Adrenal gland (tissue), 9 donors: ENCODE measurements at regions not wholly inside any gene's neighbourhood (a gene's known extent, or its start where the extent isn't known, plus 50 kb on each side); places are given as distances from the start of the nearest gene placed in this dataset.

Experiments
- DNase-seq, 7 donors: peaks; one replicate each; pipeline ENCODE4 v3.0.0-alpha.2; 2019 to 2020
- H3K27ac ChIP-seq, 5 donors: fragments of 200-600 bp; sonication (generic) in 4 of 5; 1 replicate in 3 of 5; 2 replicates in 2 of 5; pipeline versions ENCODE4 v1.5.1 to v1.8.0; 2016 to 2020; ENCODE audit warnings: mild to moderate bottlenecking in 1 of 5
- H3K27me3 ChIP-seq: fragments of 200-600 bp; 2 replicates; pipeline ENCODE4 v1.8.0; 2021
- H3K36me3 ChIP-seq, 2 donors: fragments of 200-600 bp; replicated peaks in 1 of 2; 1 replicate in 1 of 2; 2 replicates in 1 of 2; pipeline versions ENCODE4 v1.5.1 to v1.8.0; 2018 to 2022
- H3K4me1 ChIP-seq, 2 donors: fragments of 200-600 bp; replicated peaks in 1 of 2; 1 replicate in 1 of 2; 2 replicates in 1 of 2; pipeline versions ENCODE4 v1.5.1 to v1.8.0; 2018 to 2021
- H3K4me3 ChIP-seq, 4 donors: fragments of 200-600 bp; sonication (generic) in 3 of 4; one replicate each; pipeline ENCODE4 v1.5.1; 2016 to 2018
- H3K9me3 ChIP-seq, 3 donors: fragments of 200-600 bp; sonication (generic) in 1 of 3; replicated peaks in 1 of 3; 1 replicate in 2 of 3; 2 replicates in 1 of 3; pipeline versions ENCODE4 v1.5.1 to v1.8.0; 2016 to 2021
- CTCF ChIP-seq, 6 experiments: fragments of 450-650 bp in 4 of 6; fragments of 200-600 bp in 2 of 6; sonication (generic) in 1 of 6; IDR thresholded peaks; 1 replicate in 5 of 6; 2 replicates in 1 of 6; pipeline versions ENCODE4 v1.5.1 to v1.8.0; 2016 to 2021; ENCODE audit warnings: antibody characterized with exemption in 6 of 6, mild to moderate bottlenecking in 2 of 6, moderate library complexity in 1 of 6
- POLR2A ChIP-seq, 2 donors: fragments of 450-650 bp; IDR thresholded peaks; one replicate each; pipeline ENCODE4 v1.6.1; 2017; ENCODE audit warnings: antibody characterized with exemption in 2 of 2, mild to moderate bottlenecking in 2 of 2, moderate library complexity in 1 of 2
- WGBS, 4 donors: extraction: QIAGEN DNeasy Blood & Tissue Kit in 2 of 4; methylation state at CpG; one replicate each; pipeline versions ENCODE4 v1.1.5 to v1.1.7; 2013 to 2017; 5-methylcytosine and 5-hydroxymethylcytosine counted together
- intact Hi-C, 2 donors: fragments of 100-400 bp; cut with DNase I; formaldehyde crosslinking; loops; one replicate each; pipeline versions ENCODE4 v1.14.1 to v1.15.0; 2022 to 2023
- donor health status: healthy with polysubstance abuse.
- donor health status: Bipolar disorder and iron deficiency.
- donor health status: DM: yes; HTN: yes; CAD: no.
- donor health status: DM: no; HTN: no; CAD: no.
- donor health status: DM: no; HTN: no; CAD: no.

DNA sequence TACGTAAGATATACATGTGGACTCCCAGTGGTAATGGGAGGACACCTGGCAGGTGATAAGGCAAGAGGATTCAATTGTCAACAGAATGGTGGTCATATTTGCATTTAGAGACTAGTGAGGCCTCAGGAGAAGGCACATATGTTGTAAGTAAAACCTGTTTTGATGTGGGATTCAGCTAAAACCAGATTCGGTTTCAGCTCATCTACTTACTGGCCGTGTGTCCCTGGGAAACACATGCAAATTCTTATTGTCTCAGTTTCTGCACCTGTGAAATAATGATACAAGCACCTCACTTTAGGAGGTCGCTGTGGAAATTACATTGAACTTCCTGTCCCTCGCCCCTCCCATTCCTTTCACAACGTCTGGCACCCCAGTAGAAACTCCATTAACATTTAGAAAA lies 78.9 kb upstream of the FIBIN start:
- TF ChIP-seq CTCF (IDR thresholded peaks at IDR 0.05): no peak
- TF ChIP-seq POLR2A (IDR thresholded peaks at IDR 0.05): no peak
- Histone ChIP-seq H3K27ac (no peak overlapping the region), H3K4me3 (no peak overlapping the region), H3K36me3 (no peaks in the 10 kb centered on the region), H3K9me3 (no peaks in the 10 kb centered on the region), H3K27me3 (no peaks in the 10 kb centered on the region), H3K4me1 (peaks cover 0 to 6% of the 10 kb centered on the region in 2 donors)
- WGBS, 4 donors: 74 to 82% (median 79%) methylated on average over 6 of the region's 6 CpGs
- DNase-seq: no peak
- intact Hi-C loops: no loop called here

GRCh38 chr11:26916805-26917204 lies 77.1 kb upstream of the FIBIN start:
- 73 to 94% (median 88%) methylated on average over 4 to 6 of the region's 6 CpGs for WGBS, 4 donors
- TF ChIP-seq CTCF (IDR thresholded peaks at IDR 0.05) (no peak), POLR2A (IDR thresholded peaks at IDR 0.05) (no peak)
- intact Hi-C loops: no loop called here
- Histone ChIP-seq H3K36me3 (no peaks in the 10 kb centered on the region), H3K4me3 (no peak overlapping the region), H3K4me1 (peaks cover 0 to 6% of the 10 kb centered on the region in 2 donors), H3K9me3 (no peaks in the 10 kb centered on the region), H3K27me3 (no peaks in the 10 kb centered on the region), H3K27ac (no peak overlapping the region)
- no peak for DNase-seq

DNA sequence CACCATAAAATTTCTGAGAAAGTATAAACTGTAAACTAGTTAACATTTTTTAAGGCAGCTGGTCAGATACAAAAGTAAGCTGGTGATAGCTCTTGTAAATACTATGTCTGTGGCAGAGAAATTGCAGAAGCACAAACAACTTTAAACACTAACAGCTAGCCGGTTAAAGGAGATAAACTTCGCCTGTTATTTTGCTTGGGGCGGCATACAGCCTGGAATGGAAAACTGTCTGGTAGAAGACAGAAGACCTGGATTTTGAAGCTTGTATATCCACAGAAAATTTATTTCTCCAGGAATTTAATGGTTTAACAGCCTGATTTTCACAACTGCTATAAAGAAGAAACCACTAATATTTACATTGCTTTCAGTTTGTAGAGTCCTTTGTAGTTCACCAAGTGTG lies 65.3 kb upstream of the FIBIN start:
- Histone ChIP-seq H3K36me3 (no peaks in the 10 kb centered on the region), H3K4me3 (no peak overlapping the region), H3K4me1 (no peaks in the 10 kb centered on the region), H3K27me3 (no peaks in the 10 kb centered on the region), H3K27ac (no peak overlapping the region), H3K9me3 (no peaks in the 10 kb centered on the region)
- 84 to 95% (median 89%) methylated on average over 3 of the region's 3 CpGs for WGBS, 4 donors
- intact Hi-C loops: no loop called here
- no peak for DNase-seq
- TF ChIP-seq CTCF (IDR thresholded peaks at IDR 0.05) (no peak), POLR2A (IDR thresholded peaks at IDR 0.05) (no peak)

GRCh38 chr11:26929806-26930517 lies 64.0 kb upstream of the FIBIN start:
- Histone ChIP-seq H3K4me3 (no peak overlapping the region), H3K9me3 (no peaks in the 10 kb centered on the region), H3K27ac (no peak overlapping the region), H3K4me1 (no peaks in the 10 kb centered on the region), H3K36me3 (no peaks in the 10 kb centered on the region), H3K27me3 (no peaks in the 10 kb centered on the region)
- WGBS, 4 donors: 52 to 69% (median 65%) methylated on average over 3 of the region's 3 CpGs
- TF ChIP-seq CTCF (IDR thresholded peaks at IDR 0.05): no peak
- no peak for TF ChIP-seq POLR2A (IDR thresholded peaks at IDR 0.05)
- no peak for DNase-seq
- intact Hi-C loops: no loop called here
